ENCODE measurements at regions not wholly inside any gene's neighbourhood (a gene's known extent, or its start where the extent isn't known, plus 50 kb on each side); places are given as distances from the start of the nearest gene placed in this dataset.

DNA sequence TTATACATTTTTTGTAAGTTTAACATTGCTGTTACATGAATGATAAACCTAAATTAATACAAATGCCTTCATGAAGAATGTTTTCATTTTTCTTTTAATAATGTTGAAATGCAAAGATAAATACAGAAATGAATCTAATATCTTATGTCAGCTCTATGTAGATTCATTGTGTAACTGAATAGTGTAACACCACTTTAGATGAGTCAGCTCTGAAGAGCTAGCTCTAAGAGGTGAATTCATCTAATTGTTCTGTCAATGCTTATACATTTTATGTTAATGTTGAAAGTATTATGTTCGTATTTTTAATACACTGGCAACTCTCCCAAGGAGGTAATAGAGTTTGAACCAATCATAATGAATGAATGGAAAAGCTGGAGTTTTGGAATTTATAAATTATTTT, 146.9 kb upstream of the FMR1 start:
- Histone ChIP-seq H3K9me3 (no peaks in the 10 kb centered on the region), H3K4me1 (no peaks in the 10 kb centered on the region), H3K36me3 (no peaks in the 10 kb centered on the region), H3K4me3 (no peak overlapping the region), H3K27ac (no peak overlapping the region), H3K27me3 (no peaks in the 10 kb centered on the region)
- intact Hi-C loops (cut with DNase I; ENCODE audit: low total_unique reads), result no loop called here
- TF ChIP-seq CTCF (IDR thresholded peaks at IDR 0.05), result no peak
- TF ChIP-seq POLR2A (IDR thresholded peaks at IDR 0.05), result no peak
- DNase-seq, result no peak

DNA sequence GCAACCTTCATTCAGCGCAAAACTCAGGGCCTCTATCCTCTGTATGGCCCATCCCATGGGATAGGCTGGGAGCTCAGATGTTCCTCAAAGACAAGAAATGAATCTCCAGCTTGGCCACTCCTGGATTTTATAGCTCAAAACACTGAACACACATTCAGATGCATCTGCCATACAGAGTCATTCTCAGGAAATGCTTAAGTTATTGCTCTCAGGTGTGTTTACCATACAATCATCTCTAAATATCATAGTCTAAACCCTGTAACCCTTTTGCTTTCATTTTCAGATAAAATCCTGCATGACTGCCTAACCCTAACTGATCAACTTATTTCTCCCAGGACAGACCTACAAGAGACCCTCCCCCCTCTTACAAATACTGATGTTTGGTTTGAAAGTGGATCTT, 140.9 kb upstream of the FMR1 start:
- Histone ChIP-seq H3K36me3 (no peaks in the 10 kb centered on the region), H3K9me3 (no peaks in the 10 kb centered on the region), H3K27ac (no peak overlapping the region), H3K4me1 (no peaks in the 10 kb centered on the region), H3K27me3 (no peaks in the 10 kb centered on the region), H3K4me3 (no peak overlapping the region)
- no peak for TF ChIP-seq POLR2A (IDR thresholded peaks at IDR 0.05)
- no peak for DNase-seq
- intact Hi-C loops (cut with DNase I; ENCODE audit: low total_unique reads), result no loop called here

- H3K9me3 ChIP-seq, result no peaks in the 10 kb centered on the region
- no peak overlapping the region for H3K4me3 ChIP-seq
- no peaks in the 10 kb centered on the region for H3K4me1 ChIP-seq
- no peaks in the 10 kb centered on the region for H3K36me3 ChIP-seq
- intact Hi-C loops (cut with DNase I; ENCODE audit: low total_unique reads), result no loop called here
- H3K27me3 ChIP-seq, result no peaks in the 10 kb centered on the region
- no peak for DNase-seq
- TF ChIP-seq CTCF (IDR thresholded peaks at IDR 0.05), result no peak
- no peak for TF ChIP-seq POLR2A (IDR thresholded peaks at IDR 0.05)
- no peak overlapping the region for H3K27ac ChIP-seq
These were observed 134.7 kb upstream of the FMR1 start for GRCh38 chrX:147776988-147777387.

GRCh38 chrX:147779173-147779572, 132.5 kb upstream of the FMR1 start:
- no peak overlapping the region for H3K27ac ChIP-seq
- TF ChIP-seq POLR2A (IDR thresholded peaks at IDR 0.05), result no peak
- no peak for TF ChIP-seq CTCF (IDR thresholded peaks at IDR 0.05)
- no peak overlapping the region for H3K4me3 ChIP-seq
- no peaks in the 10 kb centered on the region for H3K4me1 ChIP-seq
- H3K36me3 ChIP-seq, result no peaks in the 10 kb centered on the region
- no peaks in the 10 kb centered on the region for H3K9me3 ChIP-seq
- intact Hi-C loops (cut with DNase I; ENCODE audit: low total_unique reads), result no loop called here
- H3K27me3 ChIP-seq, result no peaks in the 10 kb centered on the region
- DNase-seq, result no peak

DNA sequence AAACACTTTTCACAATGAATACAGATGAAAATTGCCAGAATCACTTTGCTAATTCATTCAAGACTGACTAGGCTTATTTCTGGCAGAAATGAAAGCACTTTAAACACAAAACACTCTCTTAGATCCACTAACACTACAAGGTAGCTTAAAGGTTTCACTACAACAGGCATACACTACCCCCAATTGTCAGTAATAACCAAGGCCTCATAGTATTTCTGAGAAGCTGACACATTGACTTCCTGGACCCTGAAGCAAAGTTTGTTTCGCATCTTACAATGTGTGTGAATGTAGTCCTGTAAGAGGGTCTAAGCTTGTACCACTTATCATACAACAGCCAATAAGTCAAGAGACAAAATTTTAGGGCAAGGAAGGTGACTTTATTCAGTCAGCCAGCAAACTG, 129.9 kb upstream of the FMR1 start:
- DNase-seq, result no peak
- H3K27ac ChIP-seq, result no peak overlapping the region
- H3K36me3 ChIP-seq, result no peaks in the 10 kb centered on the region
- no peak overlapping the region for H3K4me3 ChIP-seq
- no peaks in the 10 kb centered on the region for H3K9me3 ChIP-seq
- H3K4me1 ChIP-seq, result no peaks in the 10 kb centered on the region
- no peaks in the 10 kb centered on the region for H3K27me3 ChIP-seq
- intact Hi-C loops (cut with DNase I; ENCODE audit: low total_unique reads), result no loop called here
- TF ChIP-seq CTCF (IDR thresholded peaks at IDR 0.05), result no peak
- TF ChIP-seq POLR2A (IDR thresholded peaks at IDR 0.05), result no peak

DNA sequence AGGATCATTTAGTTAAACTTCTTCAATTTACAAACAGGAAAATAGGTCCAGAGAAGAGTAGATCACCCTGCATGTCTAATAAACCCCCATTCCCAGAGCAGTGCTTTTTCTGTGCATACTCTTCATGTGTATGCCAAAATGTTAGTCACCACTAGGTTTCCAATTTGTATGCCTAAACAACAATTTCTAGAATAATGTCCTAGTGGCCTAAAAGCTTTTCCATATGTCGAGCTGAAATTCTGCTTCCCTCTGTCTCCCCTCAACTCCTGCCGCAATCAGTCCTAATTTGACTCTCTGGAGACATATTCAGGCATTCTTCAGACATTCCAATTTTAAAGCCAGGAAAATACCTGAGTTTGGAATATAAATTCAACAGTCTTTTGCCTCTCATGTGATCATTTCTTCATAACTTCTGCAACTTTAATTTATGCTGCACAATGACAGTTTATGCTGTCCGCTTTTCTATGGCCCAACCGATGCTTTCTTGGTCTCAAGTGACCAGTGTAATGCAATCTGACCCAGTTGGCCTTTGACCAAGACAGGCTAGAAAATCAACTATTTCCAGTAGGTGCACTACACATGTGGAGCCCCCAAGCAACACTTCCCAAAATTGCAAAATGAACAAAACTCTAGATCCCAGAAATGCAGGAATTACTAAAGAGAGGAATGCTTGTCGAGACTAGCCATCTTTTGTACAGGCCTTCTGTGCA, 122.9 kb upstream of the FMR1 start:
- H3K27me3 ChIP-seq, result no peaks in the 10 kb centered on the region
- H3K36me3 ChIP-seq, result no peaks in the 10 kb centered on the region
- TF ChIP-seq POLR2A (IDR thresholded peaks at IDR 0.05) (no peak), CTCF (IDR thresholded peaks at IDR 0.05) (no peak)
- intact Hi-C loops (cut with DNase I; ENCODE audit: low total_unique reads), result no loop called here
- H3K27ac ChIP-seq, result no peak overlapping the region
- no peaks in the 10 kb centered on the region for H3K4me1 ChIP-seq
- no peaks in the 10 kb centered on the region for H3K9me3 ChIP-seq
- DNase-seq, result no peak
- H3K4me3 ChIP-seq, result no peak overlapping the region

Data from uterus (tissue), 3 donors.